Uterus (tissue), 2 donors: ENCODE measurements at regions not wholly inside any gene's neighbourhood (a gene's known extent, or its start where the extent isn't known, plus 50 kb on each side); places are given as distances from the start of the nearest gene placed in this dataset.

Experiments used
- POLR2A ChIP-seq, 2 donors: fragments of 450-650 bp; IDR thresholded peaks; one replicate each; pipeline ENCODE4 v1.6.1; 2016; ENCODE audit warnings: antibody characterized with exemption in 2 of 2, mild to moderate bottlenecking in 1 of 2, moderate library complexity in 1 of 2
- TF ChIP-seq, protein P1 (sequence below), 4 experiments: fragments of 200-600 bp in 2 of 4; fragments of 450-650 bp in 2 of 4; sonication (generic) in 2 of 4; IDR thresholded peaks; one replicate each; pipeline ENCODE4 v1.5.1; 2016 to 2019; ENCODE audit warnings: antibody characterized with exemption in 4 of 4, mild to moderate bottlenecking in 2 of 4, moderate library complexity in 1 of 4

DNA sequence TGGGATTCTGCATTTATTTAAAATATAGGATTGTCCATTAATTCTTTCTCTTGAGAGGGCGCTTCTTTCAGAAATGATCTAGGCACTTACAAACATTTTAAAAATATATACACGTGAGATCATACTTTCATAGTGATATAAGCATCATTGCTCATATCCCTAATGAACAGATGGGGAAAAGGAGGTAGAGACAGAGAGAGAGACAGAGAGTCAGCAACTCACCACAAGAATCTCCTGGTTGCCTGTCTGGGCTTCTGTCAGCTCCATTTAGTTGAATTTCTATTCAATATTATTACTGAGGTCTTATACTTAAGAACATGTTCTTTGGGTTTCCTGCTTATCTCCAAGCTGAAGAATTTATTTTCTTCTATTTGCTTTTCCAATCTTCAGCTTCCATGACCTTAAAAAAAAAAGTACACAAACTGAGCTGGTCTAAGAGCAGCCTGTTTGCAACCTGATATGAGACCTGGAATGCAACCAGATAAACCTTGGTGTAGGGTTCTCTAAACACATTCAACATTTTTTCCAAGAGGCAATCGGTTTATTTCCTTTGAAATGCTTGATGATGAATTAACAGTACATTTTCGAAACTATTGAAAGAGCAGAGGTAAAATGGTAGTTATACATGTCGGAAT is 51.6 kb upstream of the LIFR start:
- TF ChIP-seq, protein P1, sequence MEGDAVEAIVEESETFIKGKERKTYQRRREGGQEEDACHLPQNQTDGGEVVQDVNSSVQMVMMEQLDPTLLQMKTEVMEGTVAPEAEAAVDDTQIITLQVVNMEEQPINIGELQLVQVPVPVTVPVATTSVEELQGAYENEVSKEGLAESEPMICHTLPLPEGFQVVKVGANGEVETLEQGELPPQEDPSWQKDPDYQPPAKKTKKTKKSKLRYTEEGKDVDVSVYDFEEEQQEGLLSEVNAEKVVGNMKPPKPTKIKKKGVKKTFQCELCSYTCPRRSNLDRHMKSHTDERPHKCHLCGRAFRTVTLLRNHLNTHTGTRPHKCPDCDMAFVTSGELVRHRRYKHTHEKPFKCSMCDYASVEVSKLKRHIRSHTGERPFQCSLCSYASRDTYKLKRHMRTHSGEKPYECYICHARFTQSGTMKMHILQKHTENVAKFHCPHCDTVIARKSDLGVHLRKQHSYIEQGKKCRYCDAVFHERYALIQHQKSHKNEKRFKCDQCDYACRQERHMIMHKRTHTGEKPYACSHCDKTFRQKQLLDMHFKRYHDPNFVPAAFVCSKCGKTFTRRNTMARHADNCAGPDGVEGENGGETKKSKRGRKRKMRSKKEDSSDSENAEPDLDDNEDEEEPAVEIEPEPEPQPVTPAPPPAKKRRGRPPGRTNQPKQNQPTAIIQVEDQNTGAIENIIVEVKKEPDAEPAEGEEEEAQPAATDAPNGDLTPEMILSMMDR (IDR thresholded peaks at IDR 0.05) = no peak
- TF ChIP-seq POLR2A (IDR thresholded peaks at IDR 0.05) = no peak
